Activated T-cell treated with anti-CD3 and anti-CD28 coated beads, Interleukin-2, amount 50 U/mL, for 72 hours (primary cell): ENCODE measurements at regions not wholly inside any gene's neighbourhood (a gene's known extent, or its start where the extent isn't known, plus 50 kb on each side); places are given as distances from the start of the nearest gene placed in this dataset.

Source experiments
- ATAC-seq, 2 donors: fragments of 150-1000 bp; cut with Tn5 transposase; replicated peaks in 1 of 2; 2 replicates each; pipeline ENCODE4 v1.10.0; 2021; ENCODE audit warnings: moderate library complexity in 2 of 2, mild to moderate bottlenecking in 1 of 2
- DNase-seq, 2 donors: peaks; one replicate each; pipeline ENCODE4 v3.0.0; 2021 to 2022; ENCODE audit warnings: mixed read lengths in 1 of 2
- H3K27ac Mint-ChIP-seq: one replicate; pipeline ENCODE4 v1.8.0; 2022; ENCODE audit warnings: mild to moderate bottlenecking, moderate library complexity, mixed read lengths
- H3K27me3 Mint-ChIP-seq: one replicate; pipeline ENCODE4 v1.8.0; 2022; ENCODE audit warnings: low read depth, mixed read lengths
- H3K36me3 Mint-ChIP-seq, 2 donors: one replicate each; pipeline ENCODE4 v1.8.0; 2022; ENCODE audit warnings: mixed read lengths in 2 of 2, mild to moderate bottlenecking in 1 of 2; ENCODE audit not compliant: insufficient read depth in 2 of 2
- H3K4me1 Mint-ChIP-seq: one replicate; pipeline ENCODE4 v1.8.0; 2022; ENCODE audit warnings: low read depth, mixed read lengths
- H3K4me3 Mint-ChIP-seq, 2 donors: one replicate each; pipeline ENCODE4 v1.8.0; 2022; ENCODE audit warnings: mild to moderate bottlenecking in 2 of 2, mixed read lengths in 2 of 2, moderate library complexity in 2 of 2
- H3K9me3 Mint-ChIP-seq, 2 donors: one replicate each; pipeline ENCODE4 v1.8.0; 2022; ENCODE audit warnings: mixed read lengths in 2 of 2

DNA sequence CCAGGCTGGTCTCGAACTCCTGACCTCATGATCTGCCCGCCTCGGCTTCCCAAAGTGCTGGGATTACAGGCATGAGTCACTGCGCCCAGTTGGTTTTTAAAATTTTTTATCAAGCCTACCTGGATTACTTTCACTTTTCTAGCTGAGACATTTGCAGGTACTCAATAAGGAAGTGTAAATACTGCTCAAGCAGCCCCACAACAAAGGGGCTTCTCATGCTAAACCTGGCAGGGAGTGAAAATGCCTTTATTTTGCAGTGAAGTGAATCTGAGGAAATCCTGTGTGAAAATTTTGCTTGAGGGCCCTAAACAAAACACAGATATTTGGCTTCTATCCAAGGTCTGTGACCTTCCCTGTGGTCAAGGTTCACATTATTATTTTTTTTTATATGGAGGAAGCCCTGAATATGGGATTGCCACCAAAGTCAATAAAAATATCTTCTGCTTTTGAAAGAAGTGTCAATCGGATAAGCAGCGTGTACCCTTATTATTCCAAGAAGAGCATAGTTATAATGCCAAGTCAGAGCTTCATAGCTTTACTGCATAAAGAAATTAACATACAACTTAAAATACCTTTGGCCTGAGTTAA, 481.0 kb downstream of the SH2D1A start:
- DNase-seq (no peak), ATAC-seq (no peak)
- H3K27ac Mint-ChIP-seq = no peak overlapping the region
- H3K4me1 Mint-ChIP-seq = peaks cover 10% of the 10 kb centered on the region
- H3K36me3 Mint-ChIP-seq = no peaks in the 10 kb centered on the region
- H3K27me3 Mint-ChIP-seq = no peaks in the 10 kb centered on the region
- H3K4me3 Mint-ChIP-seq = no peak overlapping the region
- H3K9me3 Mint-ChIP-seq = no peaks in the 10 kb centered on the region

- H3K4me3 Mint-ChIP-seq = no peak overlapping the region
- no peaks in the 10 kb centered on the region for H3K27me3 Mint-ChIP-seq
- peak overlapping the region; percentile 54 for H3K27ac Mint-ChIP-seq
- DNase-seq (peak in 1 of 2 donors; percentile 8), ATAC-seq (peak; percentile 60 to 79)
- peaks cover 10% of the 10 kb centered on the region for H3K4me1 Mint-ChIP-seq
- no peaks in the 10 kb centered on the region for H3K9me3 Mint-ChIP-seq
- no peaks in the 10 kb centered on the region for H3K36me3 Mint-ChIP-seq
Observed at GRCh38 chrX:124829930-124830329, 483.6 kb downstream of the SH2D1A start.

- DNase-seq (no peak), ATAC-seq (peak; percentile 17 to 52)
- Mint-ChIP-seq H3K36me3 (no peaks in the 10 kb centered on the region), H3K4me1 (peaks cover 10% of the 10 kb centered on the region), H3K27me3 (peaks cover 7% of the 10 kb centered on the region), H3K27ac (no peak overlapping the region), H3K9me3 (no peaks in the 10 kb centered on the region), H3K4me3 (peak overlapping the region in 1 of 2 donors; percentile 30)
Observed at GRCh38 chrX:124836786-124837185, 482.9 kb upstream of the TEX13C start.

GRCh38 chrX:124842205-124842604, 477.5 kb upstream of the TEX13C start:
- Mint-ChIP-seq H3K9me3 (no peaks in the 10 kb centered on the region), H3K4me3 (no peak overlapping the region), H3K27ac (no peak overlapping the region), H3K27me3 (peaks cover 7% of the 10 kb centered on the region), H3K4me1 (no peaks in the 10 kb centered on the region), H3K36me3 (no peaks in the 10 kb centered on the region)
- ATAC-seq (no peak), DNase-seq (no peak)

- no peaks in the 10 kb centered on the region for H3K27me3 Mint-ChIP-seq
- no peaks in the 10 kb centered on the region for H3K9me3 Mint-ChIP-seq
- H3K27ac Mint-ChIP-seq = no peak overlapping the region
- no peak overlapping the region for H3K4me3 Mint-ChIP-seq
- no peaks in the 10 kb centered on the region for H3K4me1 Mint-ChIP-seq
- ATAC-seq (no peak), DNase-seq (no peak)
- H3K36me3 Mint-ChIP-seq = no peaks in the 10 kb centered on the region
Observed at GRCh38 chrX:124860736-124861135, 458.9 kb upstream of the TEX13C start.

GRCh38 chrX:124862301-124862700, 457.4 kb upstream of the TEX13C start:
- no peak for ATAC-seq
- Mint-ChIP-seq H3K4me3 (no peak overlapping the region), H3K9me3 (peaks cover 0 to 2% of the 10 kb centered on the region in 2 donors), H3K27ac (no peak overlapping the region), H3K27me3 (peaks cover 6% of the 10 kb centered on the region), H3K4me1 (no peaks in the 10 kb centered on the region), H3K36me3 (no peaks in the 10 kb centered on the region)
- DNase-seq = no peak

DNA sequence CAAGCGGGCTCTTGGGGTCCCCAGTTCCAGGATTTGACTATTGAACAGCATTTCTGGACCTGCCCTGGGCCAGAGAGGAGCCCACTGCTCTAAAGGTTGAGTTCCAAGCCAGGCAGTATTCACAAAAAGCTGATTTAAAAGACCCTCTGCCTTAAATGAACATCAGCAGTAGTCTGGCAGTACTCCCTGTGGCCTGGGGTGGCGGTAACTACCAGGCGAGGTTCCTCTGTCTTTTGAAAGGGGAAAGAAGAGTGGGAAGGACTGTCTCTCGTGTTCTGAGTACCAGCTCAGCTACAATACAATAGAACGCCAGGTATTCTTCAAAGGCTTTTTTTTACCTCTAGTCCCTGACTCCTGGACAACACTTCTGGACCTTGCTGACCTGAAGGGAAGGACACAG, 456.4 kb upstream of the TEX13C start:
- Mint-ChIP-seq H3K4me3 (no peak overlapping the region), H3K36me3 (no peaks in the 10 kb centered on the region), H3K9me3 (peaks cover 2 to 5% of the 10 kb centered on the region in 2 donors), H3K4me1 (no peaks in the 10 kb centered on the region), H3K27me3 (peaks cover 6% of the 10 kb centered on the region), H3K27ac (no peak overlapping the region)
- no peak for ATAC-seq
- no peak for DNase-seq

GRCh38 chrX:124887572-124887971, 432.1 kb upstream of the TEX13C start:
- H3K36me3 Mint-ChIP-seq = no peaks in the 10 kb centered on the region
- H3K9me3 Mint-ChIP-seq = no peaks in the 10 kb centered on the region
- ATAC-seq (no peak), DNase-seq (no peak)
- no peaks in the 10 kb centered on the region for H3K4me1 Mint-ChIP-seq
- H3K4me3 Mint-ChIP-seq = no peak overlapping the region
- no peak overlapping the region for H3K27ac Mint-ChIP-seq
- H3K27me3 Mint-ChIP-seq = no peaks in the 10 kb centered on the region

DNA sequence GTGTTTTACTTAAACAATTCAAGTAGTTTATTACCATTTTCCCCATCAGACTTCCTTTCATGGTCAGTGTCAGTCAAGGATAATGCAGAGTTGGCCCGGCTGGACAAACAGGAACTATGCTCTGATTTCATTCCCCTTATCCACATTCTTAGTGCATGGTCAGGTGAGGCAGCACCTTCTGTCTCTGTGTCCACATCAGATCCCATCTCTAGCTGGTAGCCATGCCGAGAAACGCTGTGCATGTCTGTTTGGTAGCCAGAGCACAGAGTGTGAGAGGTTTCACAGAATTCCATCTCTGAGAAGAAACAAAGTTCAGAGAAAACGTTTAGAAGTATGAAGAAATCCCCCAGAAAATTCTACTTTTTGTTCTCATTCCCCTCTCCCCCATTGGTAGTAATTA, 423.7 kb upstream of the TEX13C start:
- ATAC-seq = no peak
- no peak for DNase-seq
- Mint-ChIP-seq H3K36me3 (no peaks in the 10 kb centered on the region), H3K27ac (no peak overlapping the region), H3K9me3 (no peaks in the 10 kb centered on the region), H3K27me3 (peaks cover 10% of the 10 kb centered on the region), H3K4me1 (no peaks in the 10 kb centered on the region), H3K4me3 (no peak overlapping the region)

DNA sequence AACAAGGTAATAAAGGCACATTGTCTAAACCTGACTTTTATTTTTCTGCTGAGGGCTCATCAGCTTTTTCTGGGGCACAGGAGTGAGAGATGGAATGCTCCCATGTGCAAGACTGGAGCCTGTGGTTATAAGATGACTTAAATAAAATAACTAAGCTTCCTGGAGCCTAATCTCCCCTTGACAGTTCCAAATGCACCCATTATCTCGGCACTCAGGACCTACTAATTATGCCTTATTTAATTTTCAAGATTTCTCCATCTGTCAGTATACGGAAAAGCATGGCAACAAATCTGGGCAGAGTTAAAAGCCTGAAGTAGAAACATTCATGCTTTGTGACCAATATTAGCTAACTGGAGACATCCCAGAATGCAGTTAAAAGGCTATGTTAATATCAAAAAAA, 416.7 kb upstream of the TEX13C start:
- Mint-ChIP-seq H3K4me3 (no peak overlapping the region), H3K27ac (no peak overlapping the region), H3K4me1 (no peaks in the 10 kb centered on the region), H3K36me3 (no peaks in the 10 kb centered on the region), H3K27me3 (peaks cover 15% of the 10 kb centered on the region), H3K9me3 (peaks cover 0 to 1% of the 10 kb centered on the region in 2 donors)
- ATAC-seq (no peak), DNase-seq (no peak)

- Mint-ChIP-seq H3K36me3 (no peaks in the 10 kb centered on the region), H3K9me3 (no peaks in the 10 kb centered on the region), H3K27me3 (peaks cover under 1% of the 10 kb centered on the region), H3K4me1 (no peaks in the 10 kb centered on the region), H3K4me3 (no peak overlapping the region), H3K27ac (no peak overlapping the region)
- DNase-seq = no peak
- ATAC-seq = no peak
Observed at GRCh38 chrX:124910611-124911010, 409.1 kb upstream of the TEX13C start.

- ATAC-seq (no peak), DNase-seq (no peak)
- no peaks in the 10 kb centered on the region for H3K36me3 Mint-ChIP-seq
- no peaks in the 10 kb centered on the region for H3K4me1 Mint-ChIP-seq
- H3K4me3 Mint-ChIP-seq = no peak overlapping the region
- no peaks in the 10 kb centered on the region for H3K9me3 Mint-ChIP-seq
- H3K27ac Mint-ChIP-seq = no peak overlapping the region
- no peaks in the 10 kb centered on the region for H3K27me3 Mint-ChIP-seq
Observed at GRCh38 chrX:124917011-124917410, 402.7 kb upstream of the TEX13C start.

- Mint-ChIP-seq H3K9me3 (no peaks in the 10 kb centered on the region), H3K27me3 (peaks cover 15% of the 10 kb centered on the region), H3K27ac (no peak overlapping the region), H3K36me3 (no peaks in the 10 kb centered on the region), H3K4me3 (no peak overlapping the region), H3K4me1 (no peaks in the 10 kb centered on the region)
- DNase-seq = no peak
- ATAC-seq = no peak
Observed at GRCh38 chrX:124925681-124926080, 394.0 kb upstream of the TEX13C start.

GRCh38 chrX:124931241-124931640, 388.4 kb upstream of the TEX13C start:
- DNase-seq (no peak), ATAC-seq (no peak)
- Mint-ChIP-seq H3K36me3 (no peaks in the 10 kb centered on the region), H3K27ac (no peak overlapping the region), H3K4me3 (no peak overlapping the region), H3K4me1 (no peaks in the 10 kb centered on the region), H3K27me3 (peaks cover 28% of the 10 kb centered on the region), H3K9me3 (no peaks in the 10 kb centered on the region)
